ENCODE measurements at regions not wholly inside any gene's neighbourhood (a gene's known extent, or its start where the extent isn't known, plus 50 kb on each side); places are given as distances from the start of the nearest gene placed in this dataset.

DNA sequence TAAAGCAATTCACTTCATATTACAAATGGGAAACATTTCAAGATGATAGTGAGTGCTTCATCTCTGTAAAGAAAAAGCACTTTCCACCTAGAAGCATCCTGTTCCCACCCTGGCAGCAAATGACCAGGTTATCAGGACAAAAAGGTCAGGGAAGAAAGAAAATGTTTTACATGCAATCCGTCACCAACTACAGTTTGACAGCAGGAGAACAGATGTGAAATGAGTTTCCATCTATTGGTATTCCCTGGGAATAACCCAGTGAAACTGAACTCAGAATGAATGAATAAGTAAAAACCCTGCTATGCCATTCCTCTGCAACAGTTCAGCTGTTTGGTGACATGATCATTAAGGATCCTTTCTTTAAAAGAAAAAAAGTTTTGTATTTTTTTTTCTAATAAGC lies 67.6 kb downstream of the HTR1A start:
- ChIA-PET CTCF (no interaction called here), POLR2A (no interaction called here)
- no peaks in the 10 kb centered on the region for H3K27me3 Mint-ChIP-seq
- DNase-seq = no peak
- no peaks in the 10 kb centered on the region for H3K4me1 Mint-ChIP-seq
- no peak overlapping the region for H3K4me3 Mint-ChIP-seq
- H3K27ac Mint-ChIP-seq = no peak overlapping the region
- peaks cover 7% of the 10 kb centered on the region for H3K9me3 Mint-ChIP-seq
- H3K36me3 Mint-ChIP-seq (ENCODE audit: low read depth) = no peaks in the 10 kb centered on the region

DNA sequence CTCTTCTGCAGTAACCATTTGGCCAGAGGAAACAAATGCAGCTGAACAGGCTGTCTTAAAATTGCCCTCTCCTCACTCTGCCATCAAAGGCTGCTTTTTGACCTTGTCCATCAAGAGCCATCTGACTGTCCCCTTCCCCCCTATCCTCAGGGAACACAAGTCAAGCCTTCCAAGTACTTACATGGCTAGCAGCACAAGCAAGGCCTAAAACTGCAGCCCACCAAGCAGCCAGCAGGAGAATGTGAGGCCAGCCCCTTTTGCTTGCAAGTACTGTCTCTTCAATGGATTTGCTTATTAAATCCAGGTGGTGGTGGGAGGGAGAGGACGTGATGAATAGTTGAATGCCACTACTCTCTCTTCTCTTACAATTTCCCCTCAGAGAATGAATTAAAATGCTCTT lies 83.5 kb downstream of the HTR1A start:
- no peak overlapping the region for H3K27ac Mint-ChIP-seq
- H3K4me1 Mint-ChIP-seq = no peaks in the 10 kb centered on the region
- H3K27me3 Mint-ChIP-seq = no peaks in the 10 kb centered on the region
- H3K36me3 Mint-ChIP-seq (ENCODE audit: low read depth) = no peaks in the 10 kb centered on the region
- ChIA-PET CTCF (no interaction called here), POLR2A (no interaction called here)
- DNase-seq = no peak
- H3K9me3 Mint-ChIP-seq = no peaks in the 10 kb centered on the region
- H3K4me3 Mint-ChIP-seq = no peak overlapping the region

DNA sequence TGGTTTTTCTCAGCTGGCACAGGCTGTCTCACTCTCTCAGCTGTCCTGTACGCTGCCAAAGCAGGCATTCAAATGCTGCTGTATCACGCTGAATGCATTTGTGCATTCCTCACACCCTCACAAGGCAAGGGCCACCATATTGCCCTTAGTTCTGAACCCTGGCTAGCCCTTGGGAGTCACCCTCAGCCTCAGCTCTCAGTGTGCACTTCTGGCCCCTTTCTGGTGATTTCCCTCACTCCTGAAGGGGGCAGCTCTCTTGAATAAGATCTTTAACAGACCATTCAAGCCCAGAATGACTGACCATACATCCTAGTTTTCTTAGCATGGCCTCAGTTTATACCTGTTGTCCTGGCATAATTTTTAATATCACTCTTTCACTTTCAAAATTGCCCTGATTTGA lies 84.3 kb downstream of the HTR1A start:
- no peaks in the 10 kb centered on the region for H3K36me3 Mint-ChIP-seq (ENCODE audit: low read depth)
- ChIA-PET CTCF (no interaction called here), POLR2A (no interaction called here)
- no peaks in the 10 kb centered on the region for H3K4me1 Mint-ChIP-seq
- DNase-seq = no peak
- H3K9me3 Mint-ChIP-seq = no peaks in the 10 kb centered on the region
- H3K4me3 Mint-ChIP-seq = no peak overlapping the region
- H3K27me3 Mint-ChIP-seq = no peaks in the 10 kb centered on the region
- H3K27ac Mint-ChIP-seq = no peak overlapping the region

DNA sequence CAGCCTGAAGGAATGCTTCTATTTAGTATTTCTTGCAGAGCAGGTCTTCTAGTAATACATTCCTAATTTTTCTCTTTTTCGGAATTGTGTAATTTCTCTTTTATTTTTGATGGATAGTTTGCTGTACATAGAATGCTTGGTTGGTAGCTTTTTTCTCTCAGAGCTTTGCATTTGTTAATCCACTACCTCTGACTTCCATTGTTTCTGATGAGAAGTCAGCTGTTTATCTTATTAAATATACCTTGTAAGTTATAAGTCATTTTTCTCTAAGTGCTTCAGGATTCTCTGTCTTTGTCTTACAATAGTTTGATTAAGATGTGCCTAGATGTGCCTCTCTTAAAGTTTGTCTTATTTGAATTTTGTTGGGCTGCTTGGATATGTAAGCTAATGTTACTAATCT lies 101.9 kb downstream of the HTR1A start:
- H3K36me3 Mint-ChIP-seq (ENCODE audit: low read depth) = no peaks in the 10 kb centered on the region
- ChIA-PET CTCF (no interaction called here), POLR2A (no interaction called here)
- DNase-seq = no peak
- peaks cover 24% of the 10 kb centered on the region for H3K9me3 Mint-ChIP-seq
- no peaks in the 10 kb centered on the region for H3K27me3 Mint-ChIP-seq
- H3K27ac Mint-ChIP-seq = no peak overlapping the region
- H3K4me1 Mint-ChIP-seq = no peaks in the 10 kb centered on the region
- no peak overlapping the region for H3K4me3 Mint-ChIP-seq

DNA sequence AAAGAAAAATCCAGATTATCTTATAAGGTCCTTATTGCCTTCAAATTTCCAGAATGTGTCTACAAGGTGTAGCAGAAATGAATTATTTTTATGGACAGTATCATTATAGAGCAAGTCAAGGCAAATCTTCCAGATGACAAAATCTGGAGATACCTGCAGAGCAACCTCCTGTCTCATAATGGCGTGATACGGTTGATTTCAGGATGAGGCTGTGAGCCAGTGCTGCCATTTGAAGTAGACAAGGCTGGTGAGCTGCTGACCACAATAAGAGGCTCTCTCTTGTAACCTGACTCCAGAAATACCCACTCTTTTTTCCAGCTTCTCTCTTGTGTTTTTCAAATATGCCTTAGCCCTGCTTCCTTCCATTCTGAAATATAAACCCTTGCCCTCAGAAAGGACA lies 108.2 kb downstream of the HTR1A start:
- Mint-ChIP-seq H3K36me3 (ENCODE audit: low read depth) (no peaks in the 10 kb centered on the region), H3K9me3 (peaks cover 16% of the 10 kb centered on the region), H3K4me1 (no peaks in the 10 kb centered on the region), H3K4me3 (no peak overlapping the region), H3K27ac (no peak overlapping the region), H3K27me3 (no peaks in the 10 kb centered on the region)
- no peak for DNase-seq
- ChIA-PET CTCF (no interaction called here), POLR2A (no interaction called here)

DNA sequence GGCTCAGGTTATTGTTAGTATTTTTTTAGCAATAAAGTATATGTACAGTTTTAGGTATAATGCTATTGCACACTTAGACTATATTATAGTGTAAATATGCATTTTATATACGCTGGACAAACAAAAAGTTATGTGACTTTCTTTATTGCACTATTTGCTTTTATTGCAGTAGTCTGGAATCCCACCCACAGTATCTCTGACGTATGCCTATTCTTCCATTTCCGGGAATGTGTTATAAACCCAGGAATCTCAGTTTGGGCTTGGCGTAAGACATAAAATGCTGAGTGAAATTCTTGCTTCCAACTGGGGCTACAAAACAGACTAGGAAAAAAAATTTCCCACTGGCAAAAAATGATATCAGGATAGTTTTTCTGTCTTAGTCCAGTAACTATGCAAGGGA lies 119.1 kb downstream of the HTR1A start:
- CTCF ChIA-PET = no interaction called here
- no peaks in the 10 kb centered on the region for H3K36me3 Mint-ChIP-seq (ENCODE audit: low read depth)
- POLR2A ChIA-PET = no interaction called here
- DNase-seq = no peak
- H3K27me3 Mint-ChIP-seq = no peaks in the 10 kb centered on the region
- H3K4me3 Mint-ChIP-seq = no peak overlapping the region
- no peaks in the 10 kb centered on the region for H3K4me1 Mint-ChIP-seq
- peaks cover 7% of the 10 kb centered on the region for H3K9me3 Mint-ChIP-seq
- H3K27ac Mint-ChIP-seq = no peak overlapping the region

DNA sequence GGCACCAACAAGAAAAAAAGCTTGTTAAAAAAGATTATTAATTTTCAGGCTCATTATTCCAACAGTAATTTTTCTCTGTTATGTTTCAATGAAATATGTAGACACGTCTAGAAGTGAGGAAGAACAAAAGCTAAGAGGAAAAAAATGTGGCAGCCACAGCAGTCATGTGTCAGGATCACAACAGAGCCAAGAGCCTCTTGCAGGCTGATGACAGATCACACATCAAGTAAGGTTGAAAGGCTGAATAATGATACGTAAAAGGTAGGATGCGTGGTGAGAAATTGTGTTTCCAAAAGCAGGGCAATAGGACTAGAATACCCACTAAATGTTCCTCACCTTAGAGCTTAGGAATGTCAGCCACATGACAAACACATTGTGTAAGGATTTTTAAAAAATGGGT lies 124.8 kb downstream of the HTR1A start:
- DNase-seq = no peak
- H3K4me1 Mint-ChIP-seq = no peaks in the 10 kb centered on the region
- no peak overlapping the region for H3K27ac Mint-ChIP-seq
- H3K4me3 Mint-ChIP-seq = no peak overlapping the region
- ChIA-PET POLR2A (no interaction called here), CTCF (interaction anchor here (0.8 kb wide), 1 partner anchor 25 kb away, joined by 4 read pairs; no protein-coding TSS in a partner anchor)
- no peaks in the 10 kb centered on the region for H3K36me3 Mint-ChIP-seq (ENCODE audit: low read depth)
- H3K27me3 Mint-ChIP-seq = no peaks in the 10 kb centered on the region
- no peaks in the 10 kb centered on the region for H3K9me3 Mint-ChIP-seq

DNA sequence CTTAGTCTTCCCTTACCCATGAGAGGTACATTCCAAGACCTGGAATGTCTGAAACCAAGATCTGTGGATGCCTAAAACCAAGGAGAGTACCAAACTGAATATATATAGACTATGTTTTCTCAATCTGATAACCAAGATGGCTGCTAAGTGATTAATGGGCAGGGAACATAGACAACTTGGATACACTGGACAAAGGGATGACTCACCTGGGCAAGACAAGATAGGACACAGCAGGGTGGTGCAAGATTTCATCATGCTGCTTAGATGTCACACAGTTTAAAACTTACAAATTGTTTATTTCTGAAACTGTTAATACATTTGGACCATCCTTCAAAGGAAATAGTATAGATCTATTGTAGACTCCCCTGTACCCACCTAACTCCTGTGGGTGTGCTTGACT lies 130.9 kb downstream of the HTR1A start:
- H3K4me3 Mint-ChIP-seq = no peak overlapping the region

DNA sequence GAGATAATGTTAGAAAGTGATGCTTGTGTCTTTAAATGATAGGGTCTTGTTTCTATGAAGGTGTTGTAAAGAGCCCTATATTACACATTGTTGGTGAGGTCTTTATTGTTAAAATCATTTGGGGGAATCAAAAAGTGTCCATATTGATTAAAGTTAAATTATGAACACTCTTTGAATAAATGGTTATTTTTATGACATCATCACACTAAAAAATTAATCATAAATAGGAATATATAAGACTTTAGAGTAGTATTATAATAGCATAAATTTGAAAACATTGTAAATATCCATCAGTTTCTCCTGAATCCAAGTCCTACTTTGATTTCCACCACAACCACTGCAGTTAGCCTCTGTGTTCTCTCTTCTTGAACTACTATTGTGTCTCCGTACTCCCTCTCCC lies 136.3 kb downstream of the HTR1A start:
- Mint-ChIP-seq H3K36me3 (ENCODE audit: low read depth) (no peaks in the 10 kb centered on the region), H3K27ac (no peak overlapping the region), H3K4me3 (no peak overlapping the region), H3K4me1 (no peaks in the 10 kb centered on the region), H3K9me3 (no peaks in the 10 kb centered on the region), H3K27me3 (no peaks in the 10 kb centered on the region)
- CTCF ChIA-PET = no interaction called here
- DNase-seq = no peak
- POLR2A ChIA-PET = no interaction called here

More for the DNA sequence above, 130.9 kb downstream of the HTR1A start:
- Mint-ChIP-seq H3K27me3 (no peaks in the 10 kb centered on the region), H3K4me1 (no peaks in the 10 kb centered on the region), H3K36me3 (ENCODE audit: low read depth) (no peaks in the 10 kb centered on the region), H3K27ac (no peak overlapping the region), H3K9me3 (no peaks in the 10 kb centered on the region)
- POLR2A ChIA-PET = no interaction called here
- CTCF ChIA-PET = no interaction called here
- DNase-seq = no peak

DNA sequence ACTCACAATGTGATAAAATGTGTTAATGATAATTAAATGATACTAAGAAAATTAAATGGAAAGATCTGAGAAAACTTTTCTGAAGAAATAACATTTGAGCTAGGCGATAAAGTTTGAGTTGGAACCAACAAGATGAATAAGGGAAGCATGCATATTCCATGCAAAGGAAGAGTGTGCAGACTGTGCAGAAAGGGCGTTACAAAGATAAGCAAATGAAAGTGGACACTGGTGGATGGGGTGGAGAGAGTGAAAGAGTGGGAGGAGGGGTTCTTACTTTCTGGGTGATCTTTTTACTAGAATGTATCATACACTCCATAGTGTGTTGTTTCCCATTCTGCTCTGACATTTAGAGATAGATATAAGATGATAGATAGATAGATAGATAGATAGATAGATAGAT lies 138.7 kb downstream of the HTR1A start:
- POLR2A ChIA-PET = no interaction called here
- no peak for DNase-seq
- CTCF ChIA-PET = no interaction called here
- no peak overlapping the region for H3K4me3 Mint-ChIP-seq
- H3K9me3 Mint-ChIP-seq = no peaks in the 10 kb centered on the region
- H3K4me1 Mint-ChIP-seq = no peaks in the 10 kb centered on the region
- no peak overlapping the region for H3K27ac Mint-ChIP-seq
- H3K36me3 Mint-ChIP-seq (ENCODE audit: low read depth) = no peaks in the 10 kb centered on the region
- H3K27me3 Mint-ChIP-seq = no peaks in the 10 kb centered on the region

DNA sequence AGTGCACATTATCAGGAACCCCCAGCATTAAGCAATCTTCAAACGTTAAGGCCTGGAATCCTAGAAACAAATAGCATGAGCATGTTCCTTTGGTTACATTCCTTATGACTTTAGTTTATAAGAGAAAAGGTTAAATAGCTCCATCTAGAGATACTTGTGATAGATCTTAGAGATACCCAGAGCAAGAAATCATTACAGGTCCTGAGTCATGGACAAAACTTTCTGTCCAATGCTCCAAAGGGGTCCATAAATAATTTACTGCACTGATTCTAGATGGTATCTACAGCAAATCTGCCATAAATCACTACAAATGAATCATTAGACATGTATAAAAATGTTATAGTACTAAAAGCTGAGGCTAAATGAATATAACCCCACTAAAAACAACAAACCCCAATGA lies 139.6 kb downstream of the HTR1A start:
- CTCF ChIA-PET = no interaction called here
- DNase-seq = no peak
- Mint-ChIP-seq H3K4me3 (no peak overlapping the region), H3K27me3 (no peaks in the 10 kb centered on the region), H3K4me1 (no peaks in the 10 kb centered on the region), H3K9me3 (no peaks in the 10 kb centered on the region), H3K36me3 (ENCODE audit: low read depth) (no peaks in the 10 kb centered on the region), H3K27ac (no peak overlapping the region)
- POLR2A ChIA-PET = no interaction called here

DNA sequence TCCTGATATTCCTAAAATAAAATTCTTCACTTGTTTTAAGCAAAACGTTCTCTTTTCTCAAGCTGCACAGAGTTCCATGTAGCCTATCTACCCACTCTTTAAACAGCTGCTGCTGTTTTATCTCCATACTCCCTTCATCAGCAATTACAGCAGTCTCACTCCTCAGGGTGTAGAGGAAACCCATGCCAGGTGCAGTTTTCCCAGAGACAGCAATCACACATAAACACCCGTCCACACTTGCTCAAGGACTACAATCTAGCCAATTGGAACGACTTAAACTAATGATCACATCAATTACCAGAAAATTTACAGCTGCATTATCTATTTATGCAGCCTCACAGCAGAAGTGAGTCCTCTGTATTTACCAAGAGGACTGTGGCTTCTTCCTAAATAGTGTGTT lies 141.7 kb downstream of the HTR1A start:
- ChIA-PET POLR2A (no interaction called here), CTCF (no interaction called here)
- H3K9me3 Mint-ChIP-seq = peaks cover 4% of the 10 kb centered on the region
- H3K4me1 Mint-ChIP-seq = no peaks in the 10 kb centered on the region
- H3K27ac Mint-ChIP-seq = no peak overlapping the region
- no peak for DNase-seq
- no peaks in the 10 kb centered on the region for H3K27me3 Mint-ChIP-seq
- no peak overlapping the region for H3K4me3 Mint-ChIP-seq
- no peaks in the 10 kb centered on the region for H3K36me3 Mint-ChIP-seq (ENCODE audit: low read depth)

DNA sequence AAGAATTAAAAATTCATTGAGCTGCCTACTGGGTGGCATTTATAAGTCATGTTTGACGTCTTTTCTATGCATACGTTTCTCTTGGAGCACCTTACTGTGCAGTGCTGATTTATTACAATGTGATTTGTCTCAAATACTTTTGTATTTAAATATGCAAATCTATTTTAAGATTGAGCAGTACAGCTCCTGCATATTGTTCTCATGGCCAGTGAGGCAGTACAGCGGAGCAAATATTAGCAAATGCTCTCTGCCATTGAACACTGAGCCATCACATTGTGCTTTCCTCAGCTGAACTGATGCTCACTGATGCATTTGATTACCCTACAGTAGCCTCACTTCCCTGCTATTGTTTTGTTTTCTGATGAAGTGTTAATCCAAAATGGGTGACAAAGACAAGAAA lies 149.6 kb downstream of the HTR1A start:
- ChIA-PET POLR2A (no interaction called here), CTCF (interaction anchor here (1.3 kb wide), 1 partner anchor 24 kb away, joined by 4 read pairs; no protein-coding TSS in a partner anchor)

DNA sequence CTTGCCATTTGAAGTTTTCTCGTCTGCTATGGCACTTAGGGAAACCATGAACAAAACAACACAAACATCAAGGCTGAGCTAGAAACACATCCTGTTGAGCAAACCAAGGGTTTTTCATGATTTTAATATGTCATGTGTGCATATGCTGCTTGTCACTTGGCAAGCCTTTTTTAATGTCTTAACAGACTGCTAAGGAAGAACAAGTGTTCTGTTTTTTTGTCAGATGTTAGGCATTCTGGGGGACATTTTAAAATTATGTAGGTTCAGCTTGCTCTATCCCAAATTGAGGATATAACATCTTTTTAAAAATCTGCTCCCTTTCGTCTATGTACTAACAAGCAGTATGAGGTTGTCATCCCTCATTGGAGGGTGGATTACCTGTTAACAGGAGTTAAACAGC lies 150.3 kb downstream of the HTR1A start:
- Mint-ChIP-seq H3K4me3 (no peak overlapping the region), H3K4me1 (no peaks in the 10 kb centered on the region), H3K36me3 (ENCODE audit: low read depth) (no peaks in the 10 kb centered on the region), H3K27ac (no peak overlapping the region), H3K27me3 (no peaks in the 10 kb centered on the region), H3K9me3 (peaks cover 14% of the 10 kb centered on the region)
- ChIA-PET POLR2A (no interaction called here), CTCF (interaction anchor here (0.6 to 1.3 kb wide), 2 partner anchors 25 to 811 kb away, joined by 3 to 4 read pairs; no protein-coding TSS in a partner anchor)
- no peak for DNase-seq

More for the DNA sequence above, 149.6 kb downstream of the HTR1A start:
- H3K9me3 Mint-ChIP-seq = peaks cover 14% of the 10 kb centered on the region
- no peaks in the 10 kb centered on the region for H3K4me1 Mint-ChIP-seq
- no peak overlapping the region for H3K4me3 Mint-ChIP-seq
- H3K27ac Mint-ChIP-seq = no peak overlapping the region
- H3K36me3 Mint-ChIP-seq (ENCODE audit: low read depth) = no peaks in the 10 kb centered on the region
- no peak for DNase-seq
- no peaks in the 10 kb centered on the region for H3K27me3 Mint-ChIP-seq

DNA sequence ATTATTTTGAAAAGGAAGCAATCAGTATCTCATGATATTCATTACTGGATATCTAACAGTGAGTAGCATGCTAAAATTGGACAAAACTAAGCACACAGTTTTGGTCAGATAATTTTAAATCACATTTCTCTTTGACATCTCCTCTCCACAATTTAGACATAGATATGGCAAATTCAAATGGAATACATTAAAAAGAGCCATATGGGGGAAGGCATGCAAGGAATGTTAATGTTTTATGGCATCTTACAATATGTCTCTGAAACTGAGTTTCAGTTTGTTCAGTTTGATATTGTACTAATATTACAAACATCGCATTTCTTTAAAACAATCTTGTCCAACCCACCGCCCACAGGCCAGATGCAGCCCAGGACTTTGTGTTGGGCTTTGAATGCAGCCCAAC lies 151.0 kb downstream of the HTR1A start:
- CTCF ChIA-PET = interaction anchor here (0.6 to 1.3 kb wide), 2 partner anchors 26 to 810 kb away, joined by 3 to 4 read pairs; no protein-coding TSS in a partner anchor
- Mint-ChIP-seq H3K36me3 (ENCODE audit: low read depth) (no peaks in the 10 kb centered on the region), H3K4me3 (no peak overlapping the region)

More for the DNA sequence above, 151.0 kb downstream of the HTR1A start:
- H3K27ac Mint-ChIP-seq = no peak overlapping the region
- POLR2A ChIA-PET = no interaction called here
- no peaks in the 10 kb centered on the region for H3K27me3 Mint-ChIP-seq
- no peak for DNase-seq
- peaks cover 13% of the 10 kb centered on the region for H3K9me3 Mint-ChIP-seq
- no peaks in the 10 kb centered on the region for H3K4me1 Mint-ChIP-seq
